B cell (primary cell): ENCODE measurements at regions not wholly inside any gene's neighbourhood (a gene's known extent, or its start where the extent isn't known, plus 50 kb on each side); places are given as distances from the start of the nearest gene placed in this dataset.

Experiments
- CTCF ChIP-seq: fragments of 200-600 bp; IDR thresholded peaks from one replicate; pipeline ENCODE4 v1.8.0; 2022; ENCODE audit warnings: antibody characterized with exemption, mild to moderate bottlenecking
- EZH2 ChIP-seq: IDR thresholded peaks from 2 replicates; pipeline ENCODE4 v1.6.1; 2012; ENCODE audit warnings: borderline replicate concordance, low read depth, mild to moderate bottlenecking, moderate library complexity, low read length; ENCODE audit not compliant: insufficient read depth, poor library complexity, severe bottlenecking

GRCh38 chr20:39738651-39739050, 776.5 kb downstream of the DHX35 start:
- TF ChIP-seq CTCF (no peak), EZH2 (no peak)
